ENCODE measurements at regions not wholly inside any gene's neighbourhood (a gene's known extent, or its start where the extent isn't known, plus 50 kb on each side); places are given as distances from the start of the nearest gene placed in this dataset.

GRCh38 chr9:33659921-33660320, 135.4 kb upstream of the PRSS3 start:
- H4K20me1 ChIP-seq (ENCODE audit: control insufficient read depth, extremely low read depth, insufficient read depth, low read length): no peaks in the 10 kb centered on the region
- peaks cover 18% of the 10 kb centered on the region for H3K27me3 ChIP-seq (ENCODE audit: control insufficient read depth, insufficient read depth, low read length)
- no peak for TF ChIP-seq EZH2 (IDR thresholded peaks at IDR 0.05; ENCODE audit: low read length, missing control alignments)
- TF ChIP-seq, protein P1, sequence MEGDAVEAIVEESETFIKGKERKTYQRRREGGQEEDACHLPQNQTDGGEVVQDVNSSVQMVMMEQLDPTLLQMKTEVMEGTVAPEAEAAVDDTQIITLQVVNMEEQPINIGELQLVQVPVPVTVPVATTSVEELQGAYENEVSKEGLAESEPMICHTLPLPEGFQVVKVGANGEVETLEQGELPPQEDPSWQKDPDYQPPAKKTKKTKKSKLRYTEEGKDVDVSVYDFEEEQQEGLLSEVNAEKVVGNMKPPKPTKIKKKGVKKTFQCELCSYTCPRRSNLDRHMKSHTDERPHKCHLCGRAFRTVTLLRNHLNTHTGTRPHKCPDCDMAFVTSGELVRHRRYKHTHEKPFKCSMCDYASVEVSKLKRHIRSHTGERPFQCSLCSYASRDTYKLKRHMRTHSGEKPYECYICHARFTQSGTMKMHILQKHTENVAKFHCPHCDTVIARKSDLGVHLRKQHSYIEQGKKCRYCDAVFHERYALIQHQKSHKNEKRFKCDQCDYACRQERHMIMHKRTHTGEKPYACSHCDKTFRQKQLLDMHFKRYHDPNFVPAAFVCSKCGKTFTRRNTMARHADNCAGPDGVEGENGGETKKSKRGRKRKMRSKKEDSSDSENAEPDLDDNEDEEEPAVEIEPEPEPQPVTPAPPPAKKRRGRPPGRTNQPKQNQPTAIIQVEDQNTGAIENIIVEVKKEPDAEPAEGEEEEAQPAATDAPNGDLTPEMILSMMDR (conservative IDR thresholded peaks at IDR 0.05 in 1 of 2, IDR thresholded peaks at IDR 0.05 in 1 of 2; ENCODE audit: low read depth in 1 of 2, low read length in 2 of 2): no peak
- no peak overlapping the region for H3K4me2 ChIP-seq (ENCODE audit: extremely low read depth, insufficient read depth, low read length)
- DNase-seq (ENCODE audit: low read depth in 2 of 2): no peak
- H3K4me3 ChIP-seq (replicated peaks in 1 of 4; ENCODE audit: control extremely low read depth in 1 of 4, insufficient read depth in 1 of 4, low read depth in 3 of 4, low read length in 4 of 4): no peak overlapping the region
- no peaks in the 10 kb centered on the region for H3K36me3 ChIP-seq (ENCODE audit: control insufficient read depth, insufficient read depth, low read length)
- no peaks in the 10 kb centered on the region for H3K79me2 ChIP-seq (ENCODE audit: control insufficient read depth, insufficient read depth, low read length)
- H3K27ac ChIP-seq (ENCODE audit: insufficient read depth, low read length): no peak overlapping the region
- H2AFZ ChIP-seq (ENCODE audit: low read length): no peak overlapping the region
- H3K9ac ChIP-seq (ENCODE audit: insufficient read depth, low read length): no peak overlapping the region
- no peaks in the 10 kb centered on the region for H3K9me3 ChIP-seq (ENCODE audit: control insufficient read depth, insufficient read depth, low read depth, low read length)
- H3K4me1 ChIP-seq (ENCODE audit: control insufficient read depth, extremely low read depth, insufficient read depth, low read length): no peaks in the 10 kb centered on the region

DNA sequence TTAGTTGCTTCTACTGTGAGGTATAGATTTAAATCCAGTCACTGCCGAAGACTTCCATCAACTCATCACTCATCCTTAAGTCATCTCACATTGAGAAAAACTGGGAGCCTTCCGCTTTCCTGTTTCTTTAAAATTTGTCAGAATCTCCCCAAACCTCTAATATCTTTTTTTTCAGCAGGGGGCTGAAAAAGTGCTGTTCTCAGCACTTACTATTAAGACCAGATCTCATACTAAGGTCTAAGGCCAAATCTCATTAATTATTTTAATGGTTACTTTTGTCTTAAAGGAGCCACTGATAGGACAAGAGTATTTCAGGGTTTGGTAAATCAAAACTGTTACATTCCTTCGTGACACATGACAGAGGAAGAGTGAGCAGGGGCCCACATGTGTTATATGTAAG, 134.6 kb upstream of the PRSS3 start:
- H3K9ac ChIP-seq (ENCODE audit: insufficient read depth, low read length): no peak overlapping the region
- H4K20me1 ChIP-seq (ENCODE audit: control insufficient read depth, extremely low read depth, insufficient read depth, low read length): no peaks in the 10 kb centered on the region
- DNase-seq (ENCODE audit: low read depth in 2 of 2): no peak
- H3K4me3 ChIP-seq (replicated peaks in 1 of 4; ENCODE audit: control extremely low read depth in 1 of 4, insufficient read depth in 1 of 4, low read depth in 3 of 4, low read length in 4 of 4): no peak overlapping the region
- no peaks in the 10 kb centered on the region for H3K36me3 ChIP-seq (ENCODE audit: control insufficient read depth, insufficient read depth, low read length)
- no peaks in the 10 kb centered on the region for H3K79me2 ChIP-seq (ENCODE audit: control insufficient read depth, insufficient read depth, low read length)
- peaks cover 17% of the 10 kb centered on the region for H3K27me3 ChIP-seq (ENCODE audit: control insufficient read depth, insufficient read depth, low read length)
- H3K4me1 ChIP-seq (ENCODE audit: control insufficient read depth, extremely low read depth, insufficient read depth, low read length): no peaks in the 10 kb centered on the region
- H2AFZ ChIP-seq (ENCODE audit: low read length): no peak overlapping the region
- TF ChIP-seq, protein P1 (conservative IDR thresholded peaks at IDR 0.05 in 1 of 2, IDR thresholded peaks at IDR 0.05 in 1 of 2; ENCODE audit: low read depth in 1 of 2, low read length in 2 of 2): no peak
- TF ChIP-seq EZH2 (IDR thresholded peaks at IDR 0.05; ENCODE audit: low read length, missing control alignments): no peak
- H3K4me2 ChIP-seq (ENCODE audit: extremely low read depth, insufficient read depth, low read length): no peak overlapping the region
- H3K27ac ChIP-seq (ENCODE audit: insufficient read depth, low read length): no peak overlapping the region
- no peaks in the 10 kb centered on the region for H3K9me3 ChIP-seq (ENCODE audit: control insufficient read depth, insufficient read depth, low read depth, low read length)

DNA sequence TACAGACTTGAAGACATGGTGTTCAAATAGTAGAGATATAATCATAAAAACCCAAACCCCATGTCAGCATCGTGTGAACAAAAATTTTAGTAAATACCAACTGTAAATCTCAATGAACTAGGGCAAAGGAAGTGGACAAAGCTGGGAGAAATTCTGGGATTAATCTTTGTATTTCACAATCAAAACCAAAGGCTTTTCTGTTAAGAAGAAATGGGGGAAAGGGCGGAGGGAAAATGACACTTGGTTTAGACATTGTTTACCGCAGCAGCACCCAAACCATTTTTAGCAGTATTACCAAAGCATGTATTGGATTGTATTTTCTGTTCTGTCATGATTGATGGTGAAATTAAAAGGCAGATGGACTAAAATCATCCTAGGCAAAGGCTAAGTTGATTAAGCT, 134.2 kb upstream of the PRSS3 start:
- Histone ChIP-seq H3K4me2 (ENCODE audit: extremely low read depth, insufficient read depth, low read length) (no peak overlapping the region), H3K9ac (ENCODE audit: insufficient read depth, low read length) (no peak overlapping the region), H3K27ac (ENCODE audit: insufficient read depth, low read length) (no peak overlapping the region), H3K36me3 (ENCODE audit: control insufficient read depth, insufficient read depth, low read length) (no peaks in the 10 kb centered on the region), H4K20me1 (ENCODE audit: control insufficient read depth, extremely low read depth, insufficient read depth, low read length) (no peaks in the 10 kb centered on the region), H3K9me3 (ENCODE audit: control insufficient read depth, insufficient read depth, low read depth, low read length) (no peaks in the 10 kb centered on the region), H3K4me3 (replicated peaks in 1 of 4; ENCODE audit: control extremely low read depth in 1 of 4, insufficient read depth in 1 of 4, low read depth in 3 of 4, low read length in 4 of 4) (no peak overlapping the region), H3K27me3 (ENCODE audit: control insufficient read depth, insufficient read depth, low read length) (peaks cover 14% of the 10 kb centered on the region), H3K79me2 (ENCODE audit: control insufficient read depth, insufficient read depth, low read length) (no peaks in the 10 kb centered on the region), H3K4me1 (ENCODE audit: control insufficient read depth, extremely low read depth, insufficient read depth, low read length) (no peaks in the 10 kb centered on the region), H2AFZ (ENCODE audit: low read length) (no peak overlapping the region)
- DNase-seq (ENCODE audit: low read depth in 2 of 2): peak in 1 of 2 donors; percentile 61
- TF ChIP-seq, protein P1 (conservative IDR thresholded peaks at IDR 0.05 in 1 of 2, IDR thresholded peaks at IDR 0.05 in 1 of 2; ENCODE audit: low read depth in 1 of 2, low read length in 2 of 2): no peak
- TF ChIP-seq EZH2 (IDR thresholded peaks at IDR 0.05; ENCODE audit: low read length, missing control alignments): no peak

Measured in fibroblast of lung (primary cell).